ENCODE measurements at regions not wholly inside any gene's neighbourhood (a gene's known extent, or its start where the extent isn't known, plus 50 kb on each side); places are given as distances from the start of the nearest gene placed in this dataset.
A peak's percentile ranks its signal among the peaks of the same experiment; 100 is the strongest.
"Not testable (repeated sequence)": the region's sequence is repeated elsewhere in the genome, so short reads cannot be mapped to it uniquely, and the experiment has no call there.

- DNase-seq (ENCODE audit: low read depth) = peak; percentile 68
- TF ChIP-seq CTCF (IDR thresholded peaks at IDR 0.05; ENCODE audit: low read depth, low read length, missing control alignments) = peak; percentile 12
- no peak overlapping the region for H3K4me3 ChIP-seq (ENCODE audit: low read depth, low read length)
Observed at GRCh38 chr10:90087197-90088023, 386.0 kb downstream of the KIF20B start.

- DNase-seq (ENCODE audit: low read depth) = no peak
- TF ChIP-seq CTCF (IDR thresholded peaks at IDR 0.05; ENCODE audit: low read depth, low read length, missing control alignments) = no peak
- H3K4me3 ChIP-seq (ENCODE audit: low read depth, low read length) = no peak overlapping the region
Observed at GRCh38 chr10:90088024-90088317, 386.6 kb downstream of the KIF20B start.

- DNase-seq (ENCODE audit: low read depth) = no peak
- H3K4me3 ChIP-seq (ENCODE audit: low read depth, low read length) = no peak overlapping the region
- no peak for TF ChIP-seq CTCF (IDR thresholded peaks at IDR 0.05; ENCODE audit: low read depth, low read length, missing control alignments)
Observed at GRCh38 chr10:90089719-90090118, 388.3 kb downstream of the KIF20B start.

GRCh38 chr10:90096196-90096595 is 394.8 kb downstream of the KIF20B start:
- TF ChIP-seq CTCF (IDR thresholded peaks at IDR 0.05; ENCODE audit: low read depth, low read length, missing control alignments) = no peak
- DNase-seq (ENCODE audit: low read depth) = no peak
- H3K4me3 ChIP-seq (ENCODE audit: low read depth, low read length) = no peak overlapping the region

GRCh38 chr10:90107581-90107980 is 406.2 kb downstream of the KIF20B start:
- DNase-seq (ENCODE audit: low read depth); H3K4me3 ChIP-seq (ENCODE audit: low read depth, low read length): not testable (repeated sequence)

GRCh38 chr10:90111671-90112070 is 410.3 kb downstream of the KIF20B start:
- no peak overlapping the region for H3K4me3 ChIP-seq (ENCODE audit: low read depth, low read length)
- no peak for DNase-seq (ENCODE audit: low read depth)
- no peak for TF ChIP-seq CTCF (IDR thresholded peaks at IDR 0.05; ENCODE audit: low read depth, low read length, missing control alignments)

GRCh38 chr10:90112681-90113080 is 411.3 kb downstream of the KIF20B start:
- no peak overlapping the region for H3K4me3 ChIP-seq (ENCODE audit: low read depth, low read length)
- TF ChIP-seq CTCF (IDR thresholded peaks at IDR 0.05; ENCODE audit: low read depth, low read length, missing control alignments) = no peak
- DNase-seq (ENCODE audit: low read depth) = no peak

- not testable (repeated sequence) for H3K4me3 ChIP-seq (ENCODE audit: low read depth, low read length); DNase-seq (ENCODE audit: low read depth)
Observed at GRCh38 chr10:90118567-90118966, 417.2 kb downstream of the KIF20B start.

- H3K4me3 ChIP-seq (ENCODE audit: low read depth, low read length); DNase-seq (ENCODE audit: low read depth): not testable (repeated sequence)
Observed at GRCh38 chr10:90119631-90120280, 418.4 kb downstream of the KIF20B start.

Measured in GM12864 (cell line).